K562 (cell line): ENCODE measurements at regions not wholly inside any gene's neighbourhood (a gene's known extent, or its start where the extent isn't known, plus 50 kb on each side); places are given as distances from the start of the nearest gene placed in this dataset.

Experiments
- ATAC-seq: fragments of 200-7000 bp; cut with Tn5 transposase; 3 replicates; pipeline ENCODE4 v1.9.1; 2020; ENCODE audit warnings: moderate library complexity
- BruUV-seq: library from RNA; stranded (reverse); fragments of 400-500 nt; replicated peaks from 2 replicates; lab custom pipeline; 2021; lab: Mats Ljungman, UMichigan
- CTCF ChIA-PET: fragments of 300-600 bp; formaldehyde crosslinking; extraction: SDS; loops from one replicate; lab custom pipeline; 2021; ENCODE audit warnings: low intra/inter-chr PET ratio; lab: Yijun Ruan, JAX
- POLR2A ChIA-PET: fragments of 300-600, 350-650 bp; sonication (Branson Sonifier 250); formaldehyde crosslinking; extraction: SDS; loops from one replicate; lab custom pipeline; 2021; ENCODE audit warnings: antibody characterized with exemption, inconsistent platforms; lab: Yijun Ruan, JAX
- DNase-seq, 4 experiments: peaks; one replicate each; pipeline versions ENCODE4 v3.0.0 to v3.0.0-alpha.2; 2011 to 2018; ENCODE audit warnings: low spot score in 3 of 4, mixed read lengths in 3 of 4; ENCODE audit errors: extremely low read depth in 1 of 4
- FAIRE-seq: peaks from 2 replicates; lab custom pipeline; 2011; peaks lifted over from hg19 to GRCh38; lab: Jason Lieb, UNC
- H2AFZ ChIP-seq: 2 replicates; pipeline ENCODE4 v1.6.0; 2011; ENCODE audit warnings: low read depth, low read length, control low read depth, inconsistent platforms
- H3K27ac ChIP-seq: fragments of 200-600 bp; 3 replicates; pipeline ENCODE4 v1.8.0; 2011; ENCODE audit warnings: low read depth, mild to moderate bottlenecking, control low read depth, inconsistent platforms, low read length, moderate library complexity, mixed read lengths; ENCODE audit errors: extremely low read depth
- H3K27me3 ChIP-seq, 2 experiments: fragments of 300-600 bp in 1 of 2; 2 replicates in 1 of 2; 3 replicates in 1 of 2; pipeline versions ENCODE4 v1.6.0 to v1.8.0; 2011; ENCODE audit warnings: inconsistent platforms in 2 of 2, low read length in 2 of 2, mild to moderate bottlenecking in 1 of 2, mixed read lengths in 1 of 2, moderate library complexity in 1 of 2; ENCODE audit not compliant: control insufficient read depth in 2 of 2, insufficient read depth in 2 of 2
- H3K36me3 ChIP-seq: fragments of 300-600 bp; 3 replicates; pipeline ENCODE4 v1.8.0; 2011; ENCODE audit warnings: mild to moderate bottlenecking, low read length, inconsistent platforms; ENCODE audit not compliant: control insufficient read depth, insufficient read depth
- H3K4me1 ChIP-seq, 2 experiments: fragments of 200-600 bp in 1 of 2; replicated peaks in 1 of 2; 2 replicates in 1 of 2; 3 replicates in 1 of 2; pipeline versions ENCODE4 v1.5.1 to v1.8.0; 2011; ENCODE audit warnings: inconsistent platforms in 2 of 2, low read length in 2 of 2, mild to moderate bottlenecking in 1 of 2, mixed read lengths in 1 of 2, moderate library complexity in 1 of 2; ENCODE audit not compliant: control insufficient read depth in 2 of 2, insufficient read depth in 2 of 2
- H3K4me2 ChIP-seq: 2 replicates; pipeline ENCODE4 v1.6.1; 2011; ENCODE audit warnings: low read length, control low read depth, inconsistent platforms, mixed read lengths; ENCODE audit not compliant: insufficient read depth
- H3K4me3 ChIP-seq: fragments of 200-600 bp; sonication (generic), shearing (Covaris generic); 2 replicates; pipeline ENCODE4 v1.5.1; 2016; ENCODE audit warnings: control low read depth, inconsistent platforms
- H3K79me2 ChIP-seq: fragments of 200-600 bp; 3 replicates; pipeline ENCODE4 v1.8.0; 2011; ENCODE audit warnings: low read length, inconsistent platforms; ENCODE audit not compliant: control insufficient read depth, insufficient read depth
- H3K9ac ChIP-seq, 2 experiments: 2 replicates each; pipeline versions ENCODE4 v1.6.0 to v1.6.1; 2011; ENCODE audit warnings: low read depth in 2 of 2, low read length in 2 of 2, control low read depth in 1 of 2, inconsistent platforms in 1 of 2, mild to moderate bottlenecking in 1 of 2, mixed read lengths in 1 of 2; ENCODE audit not compliant: insufficient read depth in 1 of 2
- H3K9me1 ChIP-seq: one replicate; pipeline ENCODE4 v1.6.0; 2011; ENCODE audit warnings: inconsistent platforms, mild to moderate bottlenecking, low read length, moderate library complexity; ENCODE audit not compliant: control insufficient read depth, insufficient read depth
- H3K9me3 ChIP-seq: replicated peaks from 2 replicates; pipeline ENCODE4 v1.5.1; 2011; ENCODE audit warnings: low read depth, low read length, inconsistent platforms; ENCODE audit not compliant: control insufficient read depth, insufficient read depth
- H4K20me1 ChIP-seq: replicated peaks from 2 replicates; pipeline ENCODE4 v1.6.1; 2011; ENCODE audit warnings: low read length, inconsistent platforms, mixed read lengths; ENCODE audit not compliant: control insufficient read depth, insufficient read depth
- BCLAF1 ChIP-seq, 2 experiments: fragments of 450-650 bp in 1 of 2; IDR thresholded peaks; 2 replicates each; pipeline ENCODE4 v1.6.1; 2011 to 2017; ENCODE audit warnings: low read depth in 2 of 2, antibody characterized with exemption in 1 of 2, borderline replicate concordance in 1 of 2, low read length in 1 of 2, mild to moderate bottlenecking in 1 of 2, mixed read lengths in 1 of 2; ENCODE audit not compliant: control insufficient read depth in 1 of 2
- BRD4 ChIP-seq: fragments of 200-600 bp; sonication (generic); IDR thresholded peaks from 2 replicates; pipeline ENCODE4 v1.6.1; 2017; ENCODE audit warnings: inconsistent platforms
- GTF2A2 ChIP-seq: IDR thresholded peaks from 2 replicates; pipeline ENCODE4 v1.6.1; 2016; ENCODE audit warnings: mild to moderate bottlenecking, missing genetic modification characterization, missing compliant biosample characterization
- KAT2B ChIP-seq: IDR thresholded peaks from one replicate; pipeline ENCODE4 v1.6.1; 2012; ENCODE audit warnings: low read depth, mild to moderate bottlenecking, control low read depth, inconsistent platforms, low read length, moderate library complexity
- NR2C1 ChIP-seq, 2 experiments: fragments of 450-650 bp; IDR thresholded peaks; 2 replicates each; pipeline ENCODE4 v1.6.1; 2017; ENCODE audit warnings: mild to moderate bottlenecking in 2 of 2, antibody characterized with exemption in 1 of 2, inconsistent platforms in 1 of 2, missing compliant biosample characterization in 1 of 2, missing genetic modification characterization in 1 of 2
- POLR3A ChIP-seq: IDR thresholded peaks from 2 replicates; pipeline ENCODE4 v1.6.1; 2011; ENCODE audit warnings: borderline replicate concordance, mild to moderate bottlenecking, moderate library complexity; ENCODE audit not compliant: insufficient read length, insufficient read depth; ENCODE audit errors: extremely low read depth
- RAD21 ChIP-seq, 2 experiments: fragments of 250-450 bp in 1 of 2; fragments of 450-650 bp in 1 of 2; sonication (Bioruptor Pico) in 1 of 2; formaldehyde crosslinking in 1 of 2; IDR thresholded peaks in 1 of 2; conservative IDR thresholded peaks in 1 of 2; 2 replicates each; pipeline versions ENCODE4 v1.4.0 to v1.8.0; 2020 to 2022; ENCODE audit warnings: mild to moderate bottlenecking in 2 of 2, moderate library complexity in 1 of 2
- ZNF224 ChIP-seq: sonication (generic); formaldehyde crosslinking; IDR thresholded peaks from 2 replicates; pipeline ENCODE4 v1.8.0; 2022; ENCODE audit warnings: mild to moderate bottlenecking, missing genetic modification reagents
- ZNF324 ChIP-seq: fragments of 250-450 bp; sonication (Bioruptor Pico); IDR thresholded peaks from 2 replicates; pipeline ENCODE4 v1.4.0; 2020; ENCODE audit warnings: mild to moderate bottlenecking
- WGBS: fragments of 100-300 bp; shearing (Covaris generic); methylation state at CpG from one replicate; pipeline ENCODE4 v1.1.6; 2016; ENCODE audit warnings: low coverage, mixed read lengths; ENCODE audit not compliant: insufficient coverage; ENCODE audit errors: missing lambda C conversion rate; 5-methylcytosine and 5-hydroxymethylcytosine counted together
- in situ Hi-C: fragments of 300-500 bp; cut with MboI; formaldehyde crosslinking; loops from 4 replicates; pipeline ENCODE4 v1.15.0; 2018; ENCODE audit warnings: inconsistent platforms, mixed read lengths
- intact Hi-C: fragments of 100-400 bp; cut with micrococcal nuclease; formaldehyde crosslinking; loops from 2 replicates; pipeline ENCODE4 v1.14.2; 2022
- TF ChIP-seq, protein P1 (sequence below): fragments of 200-800 bp; sonication (Bioruptor generic); IDR thresholded peaks from 2 replicates; pipeline ENCODE4 v1.6.1; 2016; ENCODE audit warnings: missing genetic modification characterization, missing compliant biosample characterization
- TF ChIP-seq, protein P2 (sequence below): sonication (generic); formaldehyde crosslinking; IDR thresholded peaks from 2 replicates; pipeline ENCODE4 v1.8.1; 2023; ENCODE audit warnings: mild to moderate bottlenecking, missing genetic modification reagents

- FAIRE-seq: no peak
- H3K79me2 ChIP-seq: no peaks in the 10 kb centered on the region
- H4K20me1 ChIP-seq: no peaks in the 10 kb centered on the region
- H3K9ac ChIP-seq: no peak overlapping the region
- no peak for ATAC-seq
- H3K4me1 ChIP-seq: no peaks in the 10 kb centered on the region
- no peaks in the 10 kb centered on the region for H3K9me1 ChIP-seq
- in situ Hi-C loops: no loop called here
- H3K27ac ChIP-seq: no peak overlapping the region
- POLR2A ChIA-PET: interaction anchor here (0.7 kb wide), 1 partner anchor 195 kb away, joined by 3 read pairs; no protein-coding TSS in a partner anchor
- WGBS: 0% methylated on average over 5 of the region's 5 CpGs
- no peak for DNase-seq
- H3K27me3 ChIP-seq: no peaks in the 10 kb centered on the region
- BruUV-seq: no TSS peak
- intact Hi-C loops: no loop called here
- H3K9me3 ChIP-seq: no peaks in the 10 kb centered on the region
- no peak overlapping the region for H3K4me3 ChIP-seq
- H2AFZ ChIP-seq: no peak overlapping the region
- no peaks in the 10 kb centered on the region for H3K36me3 ChIP-seq
- CTCF ChIA-PET: no interaction called here
- H3K4me2 ChIP-seq: no peak overlapping the region
- TF ChIP-seq ZNF324 (no peak), BRD4 (no peak), BCLAF1 (IDR thresholded peaks at IDR 0.05; ENCODE audit: borderline replicate concordance in 1 of 2, control insufficient read depth in 1 of 2, low read depth in 2 of 2, low read length in 1 of 2) (no peak), KAT2B (no peak), ZNF224 (CRISPR knock-in tag) (no peak), GTF2A2 (tag) (no peak), NR2C1 (IDR thresholded peaks at IDR 0.05) (no peak), NR2C1 (tag; IDR thresholded peaks at IDR 0.05) (no peak), POLR3A (no peak), RAD21 (CRISPR knock-in tag; conservative IDR thresholded peaks at IDR 0.05 in 1 of 2, IDR thresholded peaks at IDR 0.05 in 1 of 2) (no peak)
- TF ChIP-seq, protein P1, sequence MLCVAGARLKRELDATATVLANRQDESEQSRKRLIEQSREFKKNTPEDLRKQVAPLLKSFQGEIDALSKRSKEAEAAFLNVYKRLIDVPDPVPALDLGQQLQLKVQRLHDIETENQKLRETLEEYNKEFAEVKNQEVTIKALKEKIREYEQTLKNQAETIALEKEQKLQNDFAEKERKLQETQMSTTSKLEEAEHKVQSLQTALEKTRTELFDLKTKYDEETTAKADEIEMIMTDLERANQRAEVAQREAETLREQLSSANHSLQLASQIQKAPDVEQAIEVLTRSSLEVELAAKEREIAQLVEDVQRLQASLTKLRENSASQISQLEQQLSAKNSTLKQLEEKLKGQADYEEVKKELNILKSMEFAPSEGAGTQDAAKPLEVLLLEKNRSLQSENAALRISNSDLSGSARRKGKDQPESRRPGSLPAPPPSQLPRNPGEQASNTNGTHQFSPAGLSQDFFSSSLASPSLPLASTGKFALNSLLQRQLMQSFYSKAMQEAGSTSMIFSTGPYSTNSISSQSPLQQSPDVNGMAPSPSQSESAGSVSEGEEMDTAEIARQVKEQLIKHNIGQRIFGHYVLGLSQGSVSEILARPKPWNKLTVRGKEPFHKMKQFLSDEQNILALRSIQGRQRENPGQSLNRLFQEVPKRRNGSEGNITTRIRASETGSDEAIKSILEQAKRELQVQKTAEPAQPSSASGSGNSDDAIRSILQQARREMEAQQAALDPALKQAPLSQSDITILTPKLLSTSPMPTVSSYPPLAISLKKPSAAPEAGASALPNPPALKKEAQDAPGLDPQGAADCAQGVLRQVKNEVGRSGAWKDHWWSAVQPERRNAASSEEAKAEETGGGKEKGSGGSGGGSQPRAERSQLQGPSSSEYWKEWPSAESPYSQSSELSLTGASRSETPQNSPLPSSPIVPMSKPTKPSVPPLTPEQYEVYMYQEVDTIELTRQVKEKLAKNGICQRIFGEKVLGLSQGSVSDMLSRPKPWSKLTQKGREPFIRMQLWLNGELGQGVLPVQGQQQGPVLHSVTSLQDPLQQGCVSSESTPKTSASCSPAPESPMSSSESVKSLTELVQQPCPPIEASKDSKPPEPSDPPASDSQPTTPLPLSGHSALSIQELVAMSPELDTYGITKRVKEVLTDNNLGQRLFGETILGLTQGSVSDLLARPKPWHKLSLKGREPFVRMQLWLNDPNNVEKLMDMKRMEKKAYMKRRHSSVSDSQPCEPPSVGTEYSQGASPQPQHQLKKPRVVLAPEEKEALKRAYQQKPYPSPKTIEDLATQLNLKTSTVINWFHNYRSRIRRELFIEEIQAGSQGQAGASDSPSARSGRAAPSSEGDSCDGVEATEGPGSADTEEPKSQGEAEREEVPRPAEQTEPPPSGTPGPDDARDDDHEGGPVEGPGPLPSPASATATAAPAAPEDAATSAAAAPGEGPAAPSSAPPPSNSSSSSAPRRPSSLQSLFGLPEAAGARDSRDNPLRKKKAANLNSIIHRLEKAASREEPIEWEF (CRISPR knock-in tag): no peak
- TF ChIP-seq, protein P2, sequence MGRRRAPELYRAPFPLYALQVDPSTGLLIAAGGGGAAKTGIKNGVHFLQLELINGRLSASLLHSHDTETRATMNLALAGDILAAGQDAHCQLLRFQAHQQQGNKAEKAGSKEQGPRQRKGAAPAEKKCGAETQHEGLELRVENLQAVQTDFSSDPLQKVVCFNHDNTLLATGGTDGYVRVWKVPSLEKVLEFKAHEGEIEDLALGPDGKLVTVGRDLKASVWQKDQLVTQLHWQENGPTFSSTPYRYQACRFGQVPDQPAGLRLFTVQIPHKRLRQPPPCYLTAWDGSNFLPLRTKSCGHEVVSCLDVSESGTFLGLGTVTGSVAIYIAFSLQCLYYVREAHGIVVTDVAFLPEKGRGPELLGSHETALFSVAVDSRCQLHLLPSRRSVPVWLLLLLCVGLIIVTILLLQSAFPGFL (CRISPR knock-in tag): no peak
These were observed 450.2 kb downstream of the NR2F1-AS1 start for GRCh38 chr5:93130624-93131490.
